ENCODE measurements at regions not wholly inside any gene's neighbourhood (a gene's known extent, or its start where the extent isn't known, plus 50 kb on each side); places are given as distances from the start of the nearest gene placed in this dataset.
"Not testable (repeated sequence)": the region's sequence is repeated elsewhere in the genome, so short reads cannot be mapped to it uniquely, and the experiment has no call there.

- DNase-seq, result no peak
Measured at GRCh38 chr18:77329651-77330050, 80.0 kb downstream of the GALR1 start.

- DNase-seq, result no peak
Measured at GRCh38 chr18:77334876-77335275, 85.2 kb downstream of the GALR1 start.

GRCh38 chr18:77337604-77338003 is 88.0 kb downstream of the GALR1 start:
- no peak for DNase-seq

GRCh38 chr18:77339093-77339492 is 89.4 kb downstream of the GALR1 start:
- no peak for DNase-seq

GRCh38 chr18:77339623-77340022 is 90.0 kb downstream of the GALR1 start:
- no peak for DNase-seq

- no peak for DNase-seq
Measured at GRCh38 chr18:77340815-77341214, 91.2 kb downstream of the GALR1 start.

- DNase-seq, result no peak
Measured at GRCh38 chr18:77341527-77342325, 92.1 kb downstream of the GALR1 start.

GRCh38 chr18:77342736-77343135 is 93.1 kb downstream of the GALR1 start:
- DNase-seq, result no peak

- DNase-seq, result no peak
Measured at GRCh38 chr18:77343846-77344510, 94.3 kb downstream of the GALR1 start.

- DNase-seq, result no peak
Measured at GRCh38 chr18:77344786-77345500, 95.3 kb downstream of the GALR1 start.

- DNase-seq, result no peak
Measured at GRCh38 chr18:77346208-77346810, 96.7 kb downstream of the GALR1 start.

- not testable (repeated sequence) for DNase-seq
Measured at GRCh38 chr18:77353349-77353748, 103.7 kb downstream of the GALR1 start.

- no peak for DNase-seq
Measured at GRCh38 chr18:77359561-77360314, 110.1 kb downstream of the GALR1 start.

- DNase-seq, result no peak
Measured at GRCh38 chr18:77360315-77361190, 110.9 kb downstream of the GALR1 start.

- DNase-seq, result no peak
Measured at GRCh38 chr18:77361382-77361781, 111.7 kb downstream of the GALR1 start.

- DNase-seq, result no peak
Measured at GRCh38 chr18:77365667-77366066, 116.0 kb downstream of the GALR1 start.

GRCh38 chr18:77366067-77366719 is 116.5 kb downstream of the GALR1 start:
- DNase-seq, result no peak

- DNase-seq, result no peak
Measured at GRCh38 chr18:77366720-77367641, 117.3 kb downstream of the GALR1 start.

- no peak for DNase-seq
Measured at GRCh38 chr18:77369644-77370043, 120.0 kb downstream of the GALR1 start.

Measured in CD4-positive, alpha-beta T cell treated with Interleukin-15 for 1 hour (primary cell).